Heart left ventricle (tissue), 16 donors: ENCODE measurements at regions not wholly inside any gene's neighbourhood (a gene's known extent, or its start where the extent isn't known, plus 50 kb on each side); places are given as distances from the start of the nearest gene placed in this dataset.
"Not testable (repeated sequence)": the region's sequence is repeated elsewhere in the genome, so short reads cannot be mapped to it uniquely, and the experiment has no call there.

Experiments
- ATAC-seq, 4 donors: fragments of 200-7000 bp; cut with Tn5 transposase; one replicate each; pipeline ENCODE4 v1.9.1; 2020 to 2022; ENCODE audit warnings: moderate library complexity in 4 of 4, mild to moderate bottlenecking in 3 of 4, moderate number of reproducible peaks in 1 of 4
- DNase-seq, 5 donors: peaks; one replicate each; pipeline ENCODE4 v3.0.0-alpha.2; 2020
- H3K27ac ChIP-seq, 12 donors: fragments of 200-600 bp; sonication (generic) in 4 of 12; one replicate each; pipeline versions ENCODE4 v1.5.0 to v1.8.0; 2016 to 2022; ENCODE audit warnings: mild to moderate bottlenecking in 2 of 12
- H3K27me3 ChIP-seq, 9 donors: fragments of 200-600 bp; sonication (generic) in 2 of 9; one replicate each; pipeline versions ENCODE4 v1.5.1 to v1.8.0; 2016 to 2022; ENCODE audit warnings: mild to moderate bottlenecking in 3 of 9
- H3K36me3 ChIP-seq, 9 donors: fragments of 200-600 bp; sonication (generic) in 2 of 9; one replicate each; pipeline versions ENCODE4 v1.5.0 to v1.8.0; 2018 to 2022; ENCODE audit warnings: mild to moderate bottlenecking in 2 of 9
- H3K4me1 ChIP-seq, 12 donors: fragments of 200-600 bp; sonication (generic) in 4 of 12; one replicate each; pipeline versions ENCODE4 v1.5.0 to v1.8.0; 2016 to 2022; ENCODE audit warnings: mild to moderate bottlenecking in 3 of 12
- H3K4me3 ChIP-seq, 12 donors: fragments of 200-600 bp; sonication (generic) in 4 of 12; one replicate each; pipeline versions ENCODE4 v1.5.0 to v1.8.0; 2017 to 2022; ENCODE audit warnings: mild to moderate bottlenecking in 9 of 12, moderate library complexity in 4 of 12
- H3K9me3 ChIP-seq, 12 donors: fragments of 200-600 bp; sonication (generic) in 4 of 12; one replicate each; pipeline versions ENCODE4 v1.5.0 to v1.8.0; 2016 to 2022; ENCODE audit warnings: mild to moderate bottlenecking in 1 of 12
- POLR2A ChIP-seq, 2 donors: fragments of 450-650 bp; IDR thresholded peaks; one replicate each; pipeline ENCODE4 v1.6.1; 2017; ENCODE audit warnings: antibody characterized with exemption in 2 of 2, mild to moderate bottlenecking in 2 of 2, moderate library complexity in 2 of 2
- WGBS, 4 donors: extraction: QIAGEN DNeasy Blood & Tissue Kit in 2 of 4; methylation state at CpG; one replicate each; pipeline versions ENCODE4 v1.1.5 to v1.1.7; 2013 to 2018; 5-methylcytosine and 5-hydroxymethylcytosine counted together
- intact Hi-C, 10 donors: fragments of 100-400 bp; cut with DNase I; formaldehyde crosslinking; loops; one replicate each; pipeline versions ENCODE4 v1.11.1 to v1.14.2; 2022
- TF ChIP-seq, protein P1 (sequence below), 12 donors: fragments of 200-600 bp; sonication (generic) in 4 of 12; IDR thresholded peaks; one replicate each; pipeline versions ENCODE4 v1.5.0 to v1.8.0; 2018 to 2022; ENCODE audit warnings: antibody characterized with exemption in 12 of 12, mild to moderate bottlenecking in 5 of 12
- donor health status: ischemic (EF 13 %, LVEDD 7.1; RV severe dilation, severe dysfunction).
- donor health status: healthy with polysubstance abuse.
- donor health status: DM: no; HTN: yes; CAD: no.
- donor health status: DM: no; HTN: no; CAD: no.
- donor health status: ischemic (EF 25% LVEDD 6.9; RV normal size, moderate dysfunction).
- donor health status: ischemic (EF 25% LVEDD 5.7; RV mildly dilated, moderate dysfunction).
- donor health status: healthy.
- donor health status: DM: yes; HTN: yes; CAD: no.
- donor health status: ischemic (EF 35%, LVEDD 5.7; RV mildly dilated, moderate dysfunction).
- donor health status: nonischemic (EF 11% LVEDD 7.7; RV severe dilation, severe dysfunction).
- donor health status: DM: yes; HTN: yes; CAD: no.
- donor health status: PGD.
- donor health status: ischemic (EF 29% LVEDD 5.4; RV normal size, mild dysfunction).
- donor health status: nonischemic (EF 23%, LVEDD 6.1; RV moderate dilation, normal function).

DNA sequence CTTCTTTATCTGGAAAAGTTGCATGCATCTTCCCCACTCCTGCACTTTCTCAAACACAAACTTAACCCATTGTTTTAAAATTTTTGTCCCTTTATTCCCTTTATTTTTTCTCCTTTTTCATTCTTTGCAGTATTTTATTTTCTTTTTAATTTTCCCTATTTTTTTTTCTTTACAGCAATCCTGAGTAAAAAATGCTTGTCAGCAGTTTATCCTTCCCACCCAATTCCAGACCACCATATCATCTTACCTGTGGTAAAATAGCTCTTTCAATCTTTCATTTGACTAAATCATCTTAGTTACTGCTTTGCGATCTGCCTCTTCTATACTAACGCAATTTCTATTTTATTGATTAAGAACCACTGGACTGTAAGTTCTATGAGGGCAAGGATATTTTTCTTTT lies 450.5 kb downstream of the KLHL4 start:
- Histone ChIP-seq H3K9me3 (no peaks in the 10 kb centered on the region), H3K4me3 (no peak overlapping the region), H3K4me1 (no peaks in the 10 kb centered on the region), H3K27ac (no peak overlapping the region), H3K27me3 (peaks cover 0 to 4% (median 0%) of the 10 kb centered on the region in 9 donors), H3K36me3 (no peaks in the 10 kb centered on the region)
- intact Hi-C loops, result no loop called here
- no peak for TF ChIP-seq POLR2A (IDR thresholded peaks at IDR 0.05)
- TF ChIP-seq, protein P1, sequence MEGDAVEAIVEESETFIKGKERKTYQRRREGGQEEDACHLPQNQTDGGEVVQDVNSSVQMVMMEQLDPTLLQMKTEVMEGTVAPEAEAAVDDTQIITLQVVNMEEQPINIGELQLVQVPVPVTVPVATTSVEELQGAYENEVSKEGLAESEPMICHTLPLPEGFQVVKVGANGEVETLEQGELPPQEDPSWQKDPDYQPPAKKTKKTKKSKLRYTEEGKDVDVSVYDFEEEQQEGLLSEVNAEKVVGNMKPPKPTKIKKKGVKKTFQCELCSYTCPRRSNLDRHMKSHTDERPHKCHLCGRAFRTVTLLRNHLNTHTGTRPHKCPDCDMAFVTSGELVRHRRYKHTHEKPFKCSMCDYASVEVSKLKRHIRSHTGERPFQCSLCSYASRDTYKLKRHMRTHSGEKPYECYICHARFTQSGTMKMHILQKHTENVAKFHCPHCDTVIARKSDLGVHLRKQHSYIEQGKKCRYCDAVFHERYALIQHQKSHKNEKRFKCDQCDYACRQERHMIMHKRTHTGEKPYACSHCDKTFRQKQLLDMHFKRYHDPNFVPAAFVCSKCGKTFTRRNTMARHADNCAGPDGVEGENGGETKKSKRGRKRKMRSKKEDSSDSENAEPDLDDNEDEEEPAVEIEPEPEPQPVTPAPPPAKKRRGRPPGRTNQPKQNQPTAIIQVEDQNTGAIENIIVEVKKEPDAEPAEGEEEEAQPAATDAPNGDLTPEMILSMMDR (IDR thresholded peaks at IDR 0.05), result no peak
- DNase-seq, result no peak
- 87 to 96% (median 92%) methylated on average over 2 of the region's 2 CpGs for WGBS, 4 donors
- ATAC-seq, result no peak

DNA sequence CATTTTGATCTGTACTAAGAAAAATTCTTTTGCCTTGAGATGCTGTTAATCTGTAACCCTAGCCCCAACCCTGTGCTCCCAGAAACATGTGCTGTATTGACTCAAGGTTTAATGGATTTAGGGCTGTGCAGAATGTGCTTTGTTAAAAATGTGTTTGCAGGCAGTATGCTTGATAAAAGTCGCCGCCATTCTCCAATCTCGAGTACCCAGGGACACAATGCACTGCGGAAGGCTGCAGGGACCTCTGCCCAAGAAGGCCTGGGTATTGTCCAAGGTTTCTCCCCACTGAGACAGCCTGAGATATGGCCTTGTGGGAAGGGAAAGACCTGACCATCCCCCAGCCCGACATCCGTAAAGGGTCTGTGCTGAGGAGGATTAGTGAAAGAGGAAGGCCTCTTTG lies 454.5 kb downstream of the KLHL4 start:
- WGBS, 4 donors, result 16 to 50% (median 27%) methylated on average over 6 of the region's 6 CpGs
- H3K36me3 ChIP-seq, H3K27me3 ChIP-seq, H3K4me1 ChIP-seq, DNase-seq, intact Hi-C loops, H3K27ac ChIP-seq, ATAC-seq, H3K9me3 ChIP-seq, H3K4me3 ChIP-seq: not testable (repeated sequence)

DNA sequence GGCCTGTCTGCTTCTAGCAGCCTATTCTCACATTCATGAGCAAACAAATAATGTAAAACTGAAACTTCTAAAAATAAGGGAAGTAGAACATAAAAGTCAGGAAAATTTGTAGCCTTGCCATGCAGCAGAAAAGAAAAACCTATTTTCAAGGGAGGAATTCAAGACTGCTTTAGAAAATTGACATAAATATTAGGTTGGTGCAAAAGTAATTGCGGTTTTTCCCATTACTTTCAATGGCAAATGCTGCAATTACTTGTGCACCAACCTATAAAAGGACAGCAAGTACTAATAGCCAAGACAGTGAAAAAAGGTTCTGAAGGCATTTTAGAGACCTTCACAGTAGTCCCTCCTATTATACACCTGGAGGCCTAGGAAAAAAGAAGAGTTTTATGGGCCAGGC lies 457.8 kb downstream of the KLHL4 start:
- intact Hi-C loops, result no loop called here
- Histone ChIP-seq H3K36me3 (no peaks in the 10 kb centered on the region), H3K27ac (no peak overlapping the region), H3K9me3 (no peaks in the 10 kb centered on the region), H3K27me3 (no peaks in the 10 kb centered on the region), H3K4me1 (no peaks in the 10 kb centered on the region), H3K4me3 (no peak overlapping the region)
- no peak for TF ChIP-seq POLR2A (IDR thresholded peaks at IDR 0.05)
- TF ChIP-seq, protein P1 (IDR thresholded peaks at IDR 0.05), result no peak
- DNase-seq, result no peak
- WGBS, 4 donors, result 64 to 94% (median 83%) methylated on average over 1 of the region's 1 CpG
- no peak for ATAC-seq

DNA sequence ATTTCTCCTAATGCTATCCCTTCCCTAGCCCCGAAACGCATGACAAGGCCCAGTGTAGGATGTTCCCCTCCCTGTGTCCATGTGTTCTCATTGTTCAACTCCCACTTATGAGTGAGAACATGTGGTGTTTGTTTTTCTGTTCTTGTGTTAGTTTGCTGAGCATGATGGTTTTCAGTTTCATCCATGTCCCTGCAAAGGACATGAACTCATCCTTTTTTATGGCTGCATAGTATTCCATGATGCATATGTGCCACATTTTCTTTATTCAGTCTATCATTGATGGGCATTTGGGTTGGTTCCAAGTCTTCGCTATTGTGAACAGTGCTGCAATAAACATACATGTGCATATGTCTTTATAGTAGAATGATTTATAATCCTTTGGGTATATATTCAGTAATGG lies 490.3 kb downstream of the KLHL4 start:
- H3K4me1 ChIP-seq, ATAC-seq, DNase-seq, intact Hi-C loops, H3K27ac ChIP-seq, H3K27me3 ChIP-seq, H3K36me3 ChIP-seq, H3K4me3 ChIP-seq: not testable (repeated sequence)
- 84 to 94% (median 87%) methylated on average over 3 of the region's 3 CpGs for WGBS, 4 donors
- H3K9me3 ChIP-seq, result peaks cover 0 to 19% (median 0%) of the 10 kb centered on the region in 12 donors

DNA sequence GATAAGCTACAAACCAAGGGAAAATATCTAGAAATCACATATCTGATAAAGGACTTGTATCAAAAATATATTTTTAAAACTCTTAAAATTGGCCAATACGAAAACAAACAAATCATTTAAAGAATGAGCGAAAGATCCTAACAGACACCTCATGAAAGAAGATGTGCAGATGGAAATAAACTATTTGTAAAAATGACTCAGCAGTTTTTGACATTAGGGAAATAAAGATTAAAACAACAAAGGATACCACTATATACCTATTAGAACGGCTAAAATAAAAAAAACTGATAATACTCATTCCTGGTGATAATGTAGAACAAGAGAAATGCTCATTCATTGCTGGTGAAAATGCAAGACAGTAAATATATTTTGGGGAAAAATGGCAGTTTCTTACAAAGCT lies 506.4 kb downstream of the KLHL4 start:
- no peak for DNase-seq
- 67 to 90% (median 80%) methylated on average over 3 of the region's 3 CpGs for WGBS, 4 donors
- H3K27me3 ChIP-seq, result no peaks in the 10 kb centered on the region
- intact Hi-C loops, result no loop called here
- H3K27ac ChIP-seq, result no peak overlapping the region
- ATAC-seq, result no peak
- TF ChIP-seq POLR2A (IDR thresholded peaks at IDR 0.05), result no peak
- TF ChIP-seq, protein P1 (IDR thresholded peaks at IDR 0.05), result no peak
- H3K36me3 ChIP-seq, result no peaks in the 10 kb centered on the region
- no peaks in the 10 kb centered on the region for H3K4me1 ChIP-seq
- no peak overlapping the region for H3K4me3 ChIP-seq
- H3K9me3 ChIP-seq, result no peaks in the 10 kb centered on the region
